ENCODE measurements at regions not wholly inside any gene's neighbourhood (a gene's known extent, or its start where the extent isn't known, plus 50 kb on each side); places are given as distances from the start of the nearest gene placed in this dataset.

DNA sequence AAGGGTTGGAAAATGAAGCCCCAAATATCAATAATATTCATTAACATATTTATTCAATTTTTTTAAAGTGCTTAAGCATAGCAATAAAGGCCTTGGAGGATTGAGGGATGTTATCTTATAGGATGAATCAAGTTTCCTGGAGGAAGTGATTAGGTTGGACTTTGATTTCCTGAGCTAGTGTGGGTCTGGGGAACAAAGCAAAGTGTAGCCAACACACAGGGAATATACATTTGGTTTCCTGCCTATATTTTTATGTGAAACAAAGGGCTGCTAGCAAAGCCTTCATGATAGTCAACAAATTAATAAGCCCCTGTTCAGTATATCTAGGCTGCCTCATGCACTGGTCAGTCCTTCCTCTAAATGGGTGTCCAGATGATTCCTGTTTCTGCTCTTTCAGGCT is 261.1 kb upstream of the IL12A start:
- ATAC-seq (replicated peaks; ENCODE audit: extremely low read depth, poor library complexity, severe bottlenecking) (no peak), DNase-seq (ENCODE audit: low spot score in 2 of 2) (no peak)
- Mint-ChIP-seq H3K4me1 (no peaks in the 10 kb centered on the region), H3K27me3 (no peaks in the 10 kb centered on the region), H3K27ac (ENCODE audit: low read depth) (no peak overlapping the region), H3K36me3 (ENCODE audit: insufficient read depth) (no peaks in the 10 kb centered on the region), H3K9me3 (no peaks in the 10 kb centered on the region), H3K4me3 (no peak overlapping the region)

DNA sequence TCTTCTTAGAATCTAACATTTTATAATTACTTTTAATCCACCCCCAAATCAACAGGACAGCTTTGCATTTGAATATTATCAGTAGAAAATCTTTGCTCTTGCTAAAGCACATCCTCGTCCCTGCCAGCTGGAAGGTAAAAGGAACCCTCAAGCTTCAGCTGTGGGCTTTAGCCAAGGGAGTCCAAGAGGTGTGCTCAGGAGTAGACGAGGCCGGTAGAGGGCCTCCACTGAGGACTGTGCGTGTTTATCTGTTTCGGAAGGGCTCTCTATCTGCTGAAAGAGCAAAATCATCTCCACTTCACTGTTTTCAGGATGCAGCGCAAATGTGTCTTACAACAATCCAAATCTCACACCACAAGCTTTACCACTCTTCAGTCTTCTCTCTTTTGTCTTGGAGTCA is 257.4 kb upstream of the IL12A start:
- no peaks in the 10 kb centered on the region for H3K4me1 Mint-ChIP-seq
- DNase-seq (ENCODE audit: low spot score in 2 of 2) (no peak), ATAC-seq (replicated peaks; ENCODE audit: extremely low read depth, poor library complexity, severe bottlenecking) (no peak)
- no peak overlapping the region for H3K27ac Mint-ChIP-seq (ENCODE audit: low read depth)
- H3K9me3 Mint-ChIP-seq = no peaks in the 10 kb centered on the region
- no peaks in the 10 kb centered on the region for H3K27me3 Mint-ChIP-seq
- H3K4me3 Mint-ChIP-seq = no peak overlapping the region
- no peaks in the 10 kb centered on the region for H3K36me3 Mint-ChIP-seq (ENCODE audit: insufficient read depth)

DNA sequence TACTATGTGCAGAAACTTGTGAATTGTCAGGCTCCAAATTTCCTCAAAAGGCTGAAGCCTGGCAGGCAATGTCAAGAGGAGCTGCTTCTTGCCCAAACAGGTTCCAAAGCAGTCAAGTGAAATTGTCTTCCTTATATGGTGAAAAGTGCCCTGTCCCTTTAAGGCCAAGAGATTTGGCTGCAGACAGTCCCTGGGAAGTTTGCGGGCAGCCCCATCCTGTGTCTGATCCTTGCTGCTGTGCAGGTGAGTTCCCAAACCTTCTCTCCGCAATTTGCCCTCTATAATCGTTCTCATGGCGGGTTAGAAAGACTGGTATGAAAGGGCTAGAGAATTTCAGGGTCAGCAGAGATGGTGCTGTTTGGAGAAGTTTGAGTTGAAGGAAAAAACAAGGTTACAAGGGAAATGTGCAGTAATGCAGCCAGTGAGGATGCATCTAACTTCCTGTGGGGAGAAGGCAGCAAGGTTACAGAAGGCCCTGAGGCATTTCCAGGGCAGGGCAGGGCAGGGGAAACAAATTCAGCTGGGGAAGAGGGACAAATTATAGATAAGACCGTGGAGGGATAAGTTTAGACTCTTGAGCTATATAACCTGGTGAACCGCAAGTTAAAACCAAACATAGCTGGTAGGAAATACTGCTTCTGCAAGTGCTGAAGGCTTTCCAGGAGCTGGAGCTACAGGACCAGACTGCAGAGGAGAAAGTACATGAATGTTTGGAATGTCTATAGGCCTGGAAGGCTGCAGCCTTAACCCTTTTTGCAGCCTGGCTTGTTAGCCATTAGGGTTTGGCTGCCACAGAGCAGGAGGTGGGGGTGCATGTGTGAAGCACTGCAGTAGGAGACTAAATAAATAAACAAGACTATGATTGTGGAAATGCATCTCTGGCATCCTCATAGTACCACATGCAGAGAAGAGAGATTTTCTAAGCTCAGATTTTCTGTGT is 256.2 kb upstream of the IL12A start:
- ATAC-seq (replicated peaks; ENCODE audit: extremely low read depth, poor library complexity, severe bottlenecking) (no peak), DNase-seq (ENCODE audit: low spot score in 2 of 2) (no peak)
- H3K4me1 Mint-ChIP-seq = no peaks in the 10 kb centered on the region
- no peak overlapping the region for H3K27ac Mint-ChIP-seq (ENCODE audit: low read depth)
- H3K27me3 Mint-ChIP-seq = no peaks in the 10 kb centered on the region
- H3K36me3 Mint-ChIP-seq (ENCODE audit: insufficient read depth) = no peaks in the 10 kb centered on the region
- H3K9me3 Mint-ChIP-seq = no peaks in the 10 kb centered on the region
- no peak overlapping the region for H3K4me3 Mint-ChIP-seq

DNA sequence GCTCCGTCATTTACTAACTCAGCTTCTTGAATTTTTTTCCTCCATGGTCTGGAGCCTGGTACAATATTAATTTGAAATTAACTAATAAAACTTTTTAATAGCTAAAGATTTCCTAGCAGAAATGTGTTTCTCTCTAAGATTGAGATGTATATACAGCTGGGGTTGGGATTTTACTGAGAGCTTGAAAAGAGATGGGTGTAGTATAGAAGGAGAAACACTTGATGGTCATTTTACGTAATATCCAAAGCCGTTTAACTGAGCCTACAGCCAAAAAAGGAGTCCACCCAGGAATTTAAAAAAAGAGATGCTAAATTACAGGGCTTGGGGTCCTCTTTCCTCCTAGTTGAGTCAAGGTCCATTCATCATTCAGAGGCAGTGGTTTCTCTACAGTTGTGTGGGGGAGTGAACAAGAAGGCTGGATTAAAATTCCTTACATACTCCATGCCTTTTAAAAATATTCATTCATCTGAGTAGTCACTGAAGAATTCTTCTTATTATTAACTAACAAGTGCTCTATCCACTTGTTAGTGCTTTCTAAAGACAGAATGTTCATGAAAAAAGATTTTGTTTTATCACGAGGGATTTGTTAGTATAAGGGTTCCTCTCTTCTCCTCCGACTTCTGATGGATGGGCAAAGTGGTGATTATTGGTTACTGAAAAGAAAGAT is 255.3 kb upstream of the IL12A start:
- H3K4me3 Mint-ChIP-seq = no peak overlapping the region
- DNase-seq (ENCODE audit: low spot score in 2 of 2) (no peak), ATAC-seq (replicated peaks; ENCODE audit: extremely low read depth, poor library complexity, severe bottlenecking) (no peak)
- no peaks in the 10 kb centered on the region for H3K36me3 Mint-ChIP-seq (ENCODE audit: insufficient read depth)
- no peaks in the 10 kb centered on the region for H3K27me3 Mint-ChIP-seq
- no peaks in the 10 kb centered on the region for H3K9me3 Mint-ChIP-seq
- no peaks in the 10 kb centered on the region for H3K4me1 Mint-ChIP-seq
- no peak overlapping the region for H3K27ac Mint-ChIP-seq (ENCODE audit: low read depth)

DNA sequence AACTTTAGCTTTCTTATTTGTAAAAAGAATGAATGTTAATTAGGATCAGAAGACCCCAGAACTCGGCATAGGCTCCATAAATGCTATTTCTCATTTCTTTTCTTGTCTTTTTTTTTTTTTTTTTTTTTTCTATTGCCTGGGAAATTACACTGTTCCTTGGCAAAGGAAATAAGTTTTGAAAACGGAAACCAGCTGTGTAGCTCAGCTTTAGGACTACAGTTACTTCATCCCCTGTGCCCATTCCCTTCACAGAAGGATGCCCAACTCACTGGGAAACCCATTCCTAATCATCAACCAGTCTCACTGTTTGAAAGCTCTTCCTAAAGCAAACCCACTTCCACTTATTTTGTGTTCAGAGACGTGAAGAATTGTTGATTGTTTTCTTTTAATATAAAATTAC is 254.0 kb upstream of the IL12A start:
- DNase-seq (ENCODE audit: low spot score in 2 of 2) = no peak
- H3K9me3 Mint-ChIP-seq = no peaks in the 10 kb centered on the region
- no peaks in the 10 kb centered on the region for H3K36me3 Mint-ChIP-seq (ENCODE audit: insufficient read depth)
- ATAC-seq (replicated peaks; ENCODE audit: extremely low read depth, poor library complexity, severe bottlenecking) = no peak
- H3K4me3 Mint-ChIP-seq = no peak overlapping the region
- no peaks in the 10 kb centered on the region for H3K4me1 Mint-ChIP-seq
- H3K27me3 Mint-ChIP-seq = no peaks in the 10 kb centered on the region
- H3K27ac Mint-ChIP-seq (ENCODE audit: low read depth) = no peak overlapping the region

DNA sequence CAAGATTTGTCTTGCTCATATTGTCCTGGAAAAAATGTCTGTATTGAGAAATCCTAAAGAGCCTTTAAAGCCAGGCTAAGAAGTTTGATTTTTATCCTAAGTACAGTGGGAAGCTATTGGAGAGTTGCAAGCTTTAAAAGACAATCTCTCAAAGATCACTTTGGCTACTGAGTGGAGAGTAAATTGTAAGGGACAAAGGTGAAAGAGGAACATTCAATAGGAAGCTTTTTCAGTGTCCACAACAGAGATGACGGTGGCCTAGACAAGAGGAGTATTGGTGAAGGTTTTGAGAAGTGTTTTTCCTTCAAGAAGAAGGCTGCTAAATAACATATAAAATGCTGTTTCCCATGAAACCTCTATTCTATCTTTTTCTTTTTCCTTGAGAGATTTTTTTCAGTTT is 249.5 kb upstream of the IL12A start:
- no peak for ATAC-seq (replicated peaks; ENCODE audit: extremely low read depth, poor library complexity, severe bottlenecking)

DNA sequence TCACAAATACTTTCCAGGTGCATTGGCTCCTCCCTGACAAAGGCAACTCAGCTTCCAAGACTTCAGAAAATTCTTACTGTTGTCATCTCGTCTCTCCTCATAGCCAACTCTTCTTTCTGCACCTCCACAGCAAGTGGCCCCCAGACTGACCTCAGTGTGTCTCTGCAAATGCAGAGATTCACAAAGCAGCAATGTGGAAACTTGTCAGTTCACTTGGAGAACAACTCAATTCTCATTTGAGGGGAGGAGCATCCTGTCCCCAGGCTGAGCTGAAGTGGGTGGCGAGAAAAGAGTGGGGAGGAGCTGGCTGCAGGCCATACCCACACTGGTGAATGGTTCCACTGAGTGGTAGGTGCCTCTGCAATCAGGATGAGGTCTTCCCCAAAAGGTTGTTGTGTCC is 248.7 kb upstream of the IL12A start:
- H3K9me3 Mint-ChIP-seq = no peaks in the 10 kb centered on the region
- no peaks in the 10 kb centered on the region for H3K4me1 Mint-ChIP-seq
- no peaks in the 10 kb centered on the region for H3K27me3 Mint-ChIP-seq
- ATAC-seq (replicated peaks; ENCODE audit: extremely low read depth, poor library complexity, severe bottlenecking) (no peak), DNase-seq (ENCODE audit: low spot score in 2 of 2) (no peak)
- H3K4me3 Mint-ChIP-seq = no peak overlapping the region
- no peak overlapping the region for H3K27ac Mint-ChIP-seq (ENCODE audit: low read depth)
- H3K36me3 Mint-ChIP-seq (ENCODE audit: insufficient read depth) = no peaks in the 10 kb centered on the region

More for the DNA sequence above, 249.5 kb upstream of the IL12A start:
- H3K4me3 Mint-ChIP-seq = no peak overlapping the region
- no peaks in the 10 kb centered on the region for H3K9me3 Mint-ChIP-seq
- no peaks in the 10 kb centered on the region for H3K36me3 Mint-ChIP-seq (ENCODE audit: insufficient read depth)
- no peak for DNase-seq (ENCODE audit: low spot score in 2 of 2)
- H3K27ac Mint-ChIP-seq (ENCODE audit: low read depth) = no peak overlapping the region
- H3K4me1 Mint-ChIP-seq = no peaks in the 10 kb centered on the region
- H3K27me3 Mint-ChIP-seq = no peaks in the 10 kb centered on the region

DNA sequence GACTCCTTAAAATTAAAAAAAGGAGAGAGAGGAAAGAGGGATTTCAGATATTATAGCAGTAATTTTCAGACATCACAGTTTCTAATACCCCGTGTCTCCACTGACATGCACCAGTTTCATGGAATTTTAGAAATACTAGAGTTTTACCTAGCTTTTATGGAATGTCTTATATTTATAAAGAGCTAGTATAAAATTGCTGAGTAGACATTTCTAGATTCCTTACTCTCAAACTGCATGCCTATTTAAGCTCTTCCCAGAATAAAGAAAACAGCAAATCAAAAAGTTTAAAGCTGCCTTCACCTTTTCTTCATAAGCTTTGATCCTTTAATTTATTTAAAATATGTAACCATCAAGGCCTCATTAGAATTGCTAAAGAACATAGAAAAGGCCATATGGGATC is 247.4 kb upstream of the IL12A start:
- no peak for ATAC-seq (replicated peaks; ENCODE audit: extremely low read depth, poor library complexity, severe bottlenecking)
- no peak overlapping the region for H3K4me3 Mint-ChIP-seq
- no peak overlapping the region for H3K27ac Mint-ChIP-seq (ENCODE audit: low read depth)
- H3K36me3 Mint-ChIP-seq (ENCODE audit: insufficient read depth) = no peaks in the 10 kb centered on the region
- no peaks in the 10 kb centered on the region for H3K4me1 Mint-ChIP-seq
- H3K9me3 Mint-ChIP-seq = no peaks in the 10 kb centered on the region
- no peak for DNase-seq (ENCODE audit: low spot score in 2 of 2)
- no peaks in the 10 kb centered on the region for H3K27me3 Mint-ChIP-seq

DNA sequence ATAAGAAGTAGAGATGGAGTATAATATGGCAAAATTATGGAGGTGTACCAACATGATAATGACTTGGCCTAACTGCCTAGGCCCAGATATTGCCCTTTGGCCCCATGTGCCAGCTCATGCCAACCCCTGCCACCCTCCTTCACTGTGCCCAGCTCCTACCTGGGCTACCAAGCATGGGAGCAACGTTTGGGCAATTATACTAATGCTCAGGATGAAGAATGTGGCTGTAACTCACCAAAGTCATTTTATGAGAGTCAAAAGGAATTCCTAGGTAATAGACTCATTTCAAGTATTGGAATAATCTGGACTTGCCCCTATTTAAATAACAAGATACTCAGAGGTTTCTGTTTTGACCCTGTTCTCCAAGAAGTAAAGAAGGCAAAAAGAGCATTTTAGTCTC is 240.2 kb upstream of the IL12A start:
- H3K36me3 Mint-ChIP-seq (ENCODE audit: insufficient read depth) = no peaks in the 10 kb centered on the region
- no peak overlapping the region for H3K4me3 Mint-ChIP-seq
- no peaks in the 10 kb centered on the region for H3K27me3 Mint-ChIP-seq
- H3K9me3 Mint-ChIP-seq = peaks cover 4% of the 10 kb centered on the region
- H3K4me1 Mint-ChIP-seq = no peaks in the 10 kb centered on the region
- no peak for ATAC-seq (replicated peaks; ENCODE audit: extremely low read depth, poor library complexity, severe bottlenecking)
- no peak for DNase-seq (ENCODE audit: low spot score in 2 of 2)
- no peak overlapping the region for H3K27ac Mint-ChIP-seq (ENCODE audit: low read depth)

DNA sequence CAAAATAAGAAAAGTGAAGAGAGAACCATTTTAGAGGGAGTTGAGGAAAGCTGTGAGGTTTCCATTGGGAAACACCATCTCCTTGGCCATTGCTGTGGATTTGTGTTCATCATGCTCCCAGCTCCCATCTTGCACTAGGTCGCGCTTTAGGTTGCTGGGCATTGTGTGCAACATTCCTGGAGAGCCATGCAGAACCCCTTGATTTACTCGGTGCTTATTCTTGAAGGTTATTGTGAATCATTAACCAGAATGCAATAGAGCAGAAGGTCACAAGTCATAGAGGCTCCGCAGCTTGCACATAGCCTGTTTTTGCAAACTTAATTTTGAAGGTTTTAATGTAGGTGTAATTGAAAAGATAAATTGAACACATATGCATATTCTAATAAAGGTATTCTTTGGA is 239.2 kb upstream of the IL12A start:
- no peak overlapping the region for H3K4me3 Mint-ChIP-seq
- no peak overlapping the region for H3K27ac Mint-ChIP-seq (ENCODE audit: low read depth)
- H3K9me3 Mint-ChIP-seq = peaks cover 9% of the 10 kb centered on the region
- no peaks in the 10 kb centered on the region for H3K27me3 Mint-ChIP-seq
- no peak for ATAC-seq (replicated peaks; ENCODE audit: extremely low read depth, poor library complexity, severe bottlenecking)
- DNase-seq (ENCODE audit: low spot score in 2 of 2) = no peak
- H3K36me3 Mint-ChIP-seq (ENCODE audit: insufficient read depth) = no peaks in the 10 kb centered on the region
- H3K4me1 Mint-ChIP-seq = no peaks in the 10 kb centered on the region

DNA sequence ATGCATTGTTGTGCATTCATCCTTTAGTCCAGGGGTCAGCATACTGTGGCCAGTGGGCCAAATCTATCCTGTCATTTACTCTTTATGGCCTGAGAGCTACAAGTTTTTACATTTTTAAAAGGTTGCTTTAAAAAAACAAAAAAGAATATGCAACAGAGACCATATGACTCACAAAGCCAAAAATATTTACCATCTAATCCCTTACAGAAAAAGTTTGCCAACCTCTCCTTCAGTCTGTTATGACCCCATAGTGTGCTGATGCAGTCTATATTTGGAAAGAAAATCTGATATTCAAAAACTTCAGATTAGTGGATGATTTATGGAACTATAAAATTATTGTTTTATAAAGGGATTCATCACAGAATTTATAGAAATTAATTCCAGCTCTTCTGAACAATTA is 237.5 kb upstream of the IL12A start:
- Mint-ChIP-seq H3K36me3 (ENCODE audit: insufficient read depth) (no peaks in the 10 kb centered on the region), H3K27ac (ENCODE audit: low read depth) (no peak overlapping the region), H3K4me3 (no peak overlapping the region), H3K27me3 (no peaks in the 10 kb centered on the region), H3K9me3 (peaks cover 9% of the 10 kb centered on the region), H3K4me1 (no peaks in the 10 kb centered on the region)
- ATAC-seq (replicated peaks; ENCODE audit: extremely low read depth, poor library complexity, severe bottlenecking) (no peak), DNase-seq (ENCODE audit: low spot score in 2 of 2) (no peak)

DNA sequence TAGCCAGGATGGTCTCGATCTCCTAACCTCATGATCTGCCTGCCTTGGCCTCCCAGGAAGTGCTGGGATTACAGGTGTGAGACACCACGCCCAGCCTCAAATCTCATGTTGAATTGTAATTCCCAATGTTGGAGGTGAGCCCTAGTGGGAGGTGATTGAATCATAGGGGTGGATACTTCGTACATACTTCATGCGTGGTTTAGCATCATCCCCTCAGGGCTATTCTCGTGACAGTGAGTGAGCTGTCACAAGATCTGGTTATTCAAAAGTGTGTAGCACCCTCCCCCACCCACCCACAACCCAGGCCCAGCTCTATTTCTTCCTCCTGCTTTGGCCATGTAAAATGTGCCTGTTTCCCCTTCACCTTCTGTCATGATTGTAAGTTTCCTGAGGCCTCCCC is 236.9 kb upstream of the IL12A start:
- no peaks in the 10 kb centered on the region for H3K4me1 Mint-ChIP-seq
- H3K36me3 Mint-ChIP-seq (ENCODE audit: insufficient read depth) = no peaks in the 10 kb centered on the region

More for the DNA sequence above, 236.9 kb upstream of the IL12A start:
- DNase-seq (ENCODE audit: low spot score in 2 of 2) (no peak), ATAC-seq (replicated peaks; ENCODE audit: extremely low read depth, poor library complexity, severe bottlenecking) (no peak)
- H3K27ac Mint-ChIP-seq (ENCODE audit: low read depth) = no peak overlapping the region
- H3K27me3 Mint-ChIP-seq = peaks cover 4% of the 10 kb centered on the region
- peaks cover 9% of the 10 kb centered on the region for H3K9me3 Mint-ChIP-seq
- no peak overlapping the region for H3K4me3 Mint-ChIP-seq

Measured in central memory CD8-positive, alpha-beta T cell (primary cell).